Epidermal melanocyte (primary cell): ENCODE measurements at regions not wholly inside any gene's neighbourhood (a gene's known extent, or its start where the extent isn't known, plus 50 kb on each side); places are given as distances from the start of the nearest gene placed in this dataset.

Experiments used
- DNase-seq: peaks from one replicate; pipeline ENCODE4 v3.0.0; 2011; ENCODE audit warnings: low spot score; ENCODE audit not compliant: insufficient read length

DNA sequence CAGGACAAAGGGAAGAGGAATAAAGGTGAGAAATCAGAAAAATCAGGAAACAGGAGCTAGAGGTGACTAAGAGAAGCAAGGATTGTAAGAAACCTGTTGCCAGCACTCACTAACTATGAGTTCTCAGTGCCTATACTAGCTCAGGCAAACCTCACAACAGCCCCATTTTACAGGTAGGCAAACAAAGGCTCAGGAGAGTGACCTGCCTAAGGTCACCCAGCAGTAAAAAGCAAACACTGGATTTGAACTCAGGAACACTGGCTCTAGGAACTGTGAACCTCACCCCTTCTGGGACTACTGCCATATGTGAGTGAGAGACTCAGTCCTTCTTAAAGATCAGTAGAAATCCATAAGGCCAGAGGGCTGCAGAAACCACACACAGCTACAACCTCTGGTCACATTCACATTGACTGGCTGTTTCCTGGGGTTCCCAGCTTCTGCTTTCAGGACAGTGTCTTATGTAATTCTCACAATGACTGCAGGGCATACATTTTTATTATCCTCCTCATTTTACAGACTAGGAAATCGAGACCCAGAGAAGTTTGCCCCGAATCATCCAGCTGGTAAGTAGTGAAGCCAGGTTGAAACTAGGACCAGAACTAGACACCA lies 80.7 kb upstream of the MAFB start:
- DNase-seq: no peak

DNA sequence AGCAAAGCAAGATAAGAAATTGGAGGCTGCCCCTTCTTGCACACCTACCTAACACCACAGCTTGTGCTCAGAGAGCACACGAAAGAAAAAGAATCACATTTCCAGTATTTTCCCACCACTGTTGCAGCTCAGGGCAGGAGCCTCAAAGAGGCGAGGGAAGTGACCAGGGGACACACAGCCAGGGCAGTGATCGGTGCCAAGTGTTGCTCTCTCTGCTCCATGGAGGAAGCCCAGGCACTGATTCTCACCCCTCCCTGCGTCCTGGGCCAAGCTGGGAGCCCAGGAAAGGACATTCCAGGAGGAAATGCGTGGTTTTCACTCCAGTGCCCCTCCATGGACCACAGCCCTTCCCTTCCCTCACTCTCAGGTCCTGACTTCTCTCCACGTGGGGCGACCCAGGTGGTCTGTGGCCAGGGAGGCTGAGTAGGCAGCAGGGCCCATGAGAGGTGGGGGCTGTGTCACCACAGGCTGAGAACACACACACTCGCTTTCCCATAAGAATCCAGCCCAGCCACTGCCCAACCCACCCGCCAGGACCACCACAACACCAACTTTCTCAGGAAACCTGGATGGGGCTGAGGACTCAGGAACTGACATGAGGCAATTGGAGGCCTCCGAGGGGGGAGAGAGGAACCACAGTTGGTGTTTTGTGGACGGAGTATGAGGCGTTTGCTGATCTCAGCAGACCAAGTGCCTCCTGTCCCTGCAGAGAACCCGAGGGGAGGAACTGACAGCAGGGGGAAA lies 81.7 kb upstream of the MAFB start:
- DNase-seq: no peak

- no peak for DNase-seq
These were observed 82.2 kb upstream of the MAFB start for GRCh38 chr20:40771308-40771610.

DNA sequence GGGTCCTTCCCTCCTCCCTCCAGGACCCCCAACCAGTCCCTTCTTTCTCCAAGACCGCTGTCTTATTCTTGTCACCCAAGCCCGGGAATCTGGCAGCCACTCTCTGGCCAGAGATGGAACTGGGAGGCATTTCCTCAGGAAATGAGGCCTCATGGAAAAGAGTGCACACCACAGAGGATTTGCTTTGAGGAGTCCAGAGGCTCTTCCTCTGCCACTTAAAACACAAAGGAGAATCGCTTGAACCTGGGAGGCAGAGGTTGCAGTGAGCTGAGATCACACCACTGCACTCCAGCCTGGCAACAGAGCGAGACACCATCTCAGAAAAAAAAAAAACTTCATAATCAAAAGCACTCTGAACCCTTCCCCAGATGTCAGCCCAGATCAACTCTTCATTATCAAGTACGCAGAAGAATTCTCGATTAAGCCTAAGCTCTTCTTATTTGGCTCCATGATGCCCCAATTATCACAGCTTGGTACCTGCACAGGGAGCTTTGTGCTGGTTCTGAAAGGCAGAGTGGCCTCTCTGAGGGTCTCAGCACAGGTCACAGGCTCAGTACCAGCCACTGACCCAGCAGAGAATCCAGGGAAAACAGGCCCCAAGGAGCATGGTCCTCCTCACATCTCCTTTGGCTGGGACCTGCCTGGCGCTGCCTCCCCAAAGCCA lies 82.9 kb upstream of the MAFB start:
- DNase-seq: no peak

DNA sequence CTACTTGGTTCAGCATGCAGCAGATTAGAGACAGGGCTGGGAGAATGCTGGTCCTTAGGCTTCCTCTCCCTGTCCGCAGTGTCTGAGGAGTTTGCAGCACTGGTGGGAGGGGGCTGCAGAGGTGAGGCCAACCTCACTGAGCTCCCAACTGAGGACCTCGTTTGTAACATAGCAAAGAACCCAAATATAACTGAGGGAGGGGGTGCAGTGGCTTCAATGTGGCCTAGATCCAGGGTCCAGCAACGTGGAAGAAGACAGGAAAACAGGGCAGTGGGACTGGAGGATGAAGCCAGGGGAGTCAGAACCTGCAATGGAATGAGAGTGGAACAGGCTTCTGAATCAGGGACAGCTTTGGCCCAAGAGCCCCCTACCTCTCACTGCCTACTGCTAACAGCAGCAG lies 84.3 kb upstream of the MAFB start:
- no peak for DNase-seq

- no peak for DNase-seq
These were observed 85.2 kb upstream of the MAFB start for GRCh38 chr20:40774252-40774651.

GRCh38 chr20:40775561-40776146 lies 86.6 kb upstream of the MAFB start:
- no peak for DNase-seq

GRCh38 chr20:40776466-40777457 lies 87.7 kb upstream of the MAFB start:
- no peak for DNase-seq

- no peak for DNase-seq
These were observed 88.6 kb upstream of the MAFB start for GRCh38 chr20:40777653-40778052.

DNA sequence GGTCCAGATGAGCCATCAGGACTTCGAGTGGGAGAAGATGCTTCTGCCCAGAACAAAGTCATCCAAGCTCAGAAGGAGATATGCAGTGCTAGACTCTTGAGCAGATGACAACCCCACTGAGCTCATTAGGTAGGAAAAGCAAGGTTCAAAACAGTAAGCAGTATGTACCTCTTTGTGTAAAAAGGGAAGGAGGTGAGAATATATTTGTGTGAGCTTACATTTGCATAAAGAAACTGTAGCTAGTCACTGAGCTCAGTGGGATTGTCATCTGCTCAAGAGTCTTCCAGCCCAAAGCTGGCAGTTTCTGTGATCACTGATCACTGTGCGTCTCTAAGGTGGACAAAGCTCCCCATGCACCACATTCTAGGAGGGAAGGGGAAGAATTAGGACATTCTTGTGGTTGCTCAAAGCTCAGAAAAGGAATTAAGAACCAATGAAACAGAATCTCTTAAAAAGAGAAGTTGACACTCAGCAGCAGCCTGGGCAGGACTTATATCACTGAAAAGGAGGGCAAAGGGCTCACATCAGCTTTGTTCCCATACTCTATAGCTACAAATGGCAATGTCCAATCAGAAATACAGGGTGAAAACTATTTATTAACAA lies 90.0 kb upstream of the MAFB start:
- DNase-seq: no peak

- DNase-seq: no peak
These were observed 92.4 kb upstream of the MAFB start for GRCh38 chr20:40781327-40782042.

DNA sequence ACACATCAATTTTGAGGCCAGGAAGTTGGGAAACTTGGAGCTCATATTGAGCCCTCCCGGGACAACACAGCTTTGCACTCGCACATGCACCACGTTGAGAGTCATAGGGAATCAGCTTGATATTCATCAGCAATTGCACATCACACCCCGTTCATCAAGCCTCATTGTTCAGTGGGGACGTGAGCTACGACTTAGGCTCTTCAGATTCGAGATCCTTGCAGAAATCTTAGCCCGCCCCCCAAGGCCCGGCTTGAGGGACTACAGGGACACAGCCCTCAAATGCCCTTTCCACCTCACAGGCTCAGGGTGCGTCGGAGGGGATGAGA lies 93.0 kb upstream of the MAFB start:
- no peak for DNase-seq

- DNase-seq: no peak
These were observed 96.3 kb upstream of the MAFB start for GRCh38 chr20:40785346-40785745.

DNA sequence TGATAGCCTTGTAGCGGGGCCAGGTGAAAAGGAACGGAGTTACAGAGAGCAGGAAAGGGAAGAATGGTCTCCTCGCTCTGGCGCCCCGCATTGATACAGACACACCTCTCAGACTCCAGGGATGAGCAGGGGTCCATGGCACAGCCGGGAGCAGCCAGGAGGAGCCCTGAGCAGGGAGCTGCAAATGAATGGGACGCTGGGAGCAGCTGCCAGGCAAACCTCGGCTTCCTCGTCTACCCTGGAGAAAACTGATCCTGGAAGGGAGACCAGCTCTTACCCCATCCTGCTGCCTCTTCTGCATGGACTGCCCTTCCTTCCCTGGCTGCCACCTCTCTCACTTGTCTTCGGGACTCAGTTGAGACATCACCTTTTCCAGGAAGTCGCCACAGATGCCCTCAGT lies 97.3 kb upstream of the MAFB start:
- no peak for DNase-seq

GRCh38 chr20:40787941-40788340 lies 98.9 kb upstream of the MAFB start:
- DNase-seq: no peak

DNA sequence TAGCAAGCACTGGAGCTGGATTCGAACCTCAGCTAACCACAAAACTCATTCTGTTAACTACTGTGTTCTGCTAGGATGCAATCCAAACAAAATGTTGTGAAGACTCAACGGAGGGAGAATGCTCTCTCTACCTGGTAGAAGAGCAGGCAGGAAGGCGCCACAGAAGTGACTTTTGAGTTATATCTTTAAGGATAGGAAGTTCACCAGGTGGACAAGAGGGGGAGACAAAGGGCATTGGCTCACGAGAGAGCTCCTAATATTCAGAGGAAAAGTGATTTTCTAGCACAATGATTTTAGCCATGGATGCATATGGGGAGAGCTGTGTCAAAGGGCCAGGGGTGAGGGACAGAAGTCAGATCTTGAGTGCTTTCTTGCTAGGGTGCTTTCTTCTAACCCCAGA lies 108.4 kb upstream of the MAFB start:
- DNase-seq: no peak

GRCh38 chr20:40798066-40798465 lies 109.0 kb upstream of the MAFB start:
- no peak for DNase-seq

DNA sequence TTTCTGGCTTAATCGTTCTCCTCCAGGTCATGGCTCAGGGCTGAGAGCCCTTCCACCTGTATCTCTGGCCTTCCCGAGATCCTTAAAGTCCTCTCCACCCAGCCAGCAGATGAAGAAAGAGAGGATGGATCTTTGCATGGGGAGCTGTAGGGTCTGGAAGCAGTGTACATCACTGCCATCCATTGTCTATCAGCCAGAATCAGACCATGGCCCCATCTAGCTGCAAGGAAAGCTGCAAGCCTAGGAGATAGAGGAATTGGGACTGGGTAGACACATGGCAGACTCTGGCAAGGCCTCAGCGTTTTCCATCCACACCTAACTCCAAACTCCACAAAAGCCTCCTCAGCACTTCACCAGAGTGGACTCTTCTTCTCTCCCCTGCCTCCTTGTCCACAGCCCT lies 113.8 kb upstream of the MAFB start:
- DNase-seq: no peak

DNA sequence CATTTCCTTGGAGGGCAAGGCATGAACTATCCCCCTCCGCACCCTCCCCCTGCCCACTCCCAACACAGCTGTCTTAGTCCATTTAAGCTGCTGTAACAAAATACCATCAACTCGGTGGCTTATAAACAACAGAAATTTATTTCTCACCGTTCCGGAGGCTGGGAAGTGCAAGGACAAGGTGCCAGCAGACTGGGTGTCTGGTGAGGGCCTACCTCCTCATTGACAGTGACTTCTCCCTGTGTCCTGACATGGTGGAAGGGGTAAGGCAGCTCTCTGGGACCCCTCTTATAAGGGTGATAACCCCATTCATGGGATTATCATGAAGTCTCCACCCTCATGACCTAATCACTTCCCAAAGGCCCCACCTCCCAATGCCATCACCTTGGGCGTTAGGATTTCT lies 114.3 kb upstream of the MAFB start:
- DNase-seq: no peak

GRCh38 chr20:40805592-40805991 lies 116.6 kb upstream of the MAFB start:
- DNase-seq: no peak
